GM23338 (cell line): ENCODE measurements at regions not wholly inside any gene's neighbourhood (a gene's known extent, or its start where the extent isn't known, plus 50 kb on each side); places are given as distances from the start of the nearest gene placed in this dataset.

Experiments used
- ATAC-seq: fragments of 200-7000 bp; cut with Tn5 transposase; 3 replicates; pipeline ENCODE4 v1.9.1; 2020
- DNase-seq: peaks from one replicate; pipeline ENCODE4 v3.0.0-alpha.2; 2015; ENCODE audit warnings: low spot score
- H2AFZ ChIP-seq: fragments of 200-600 bp; sonication (generic); 2 replicates; pipeline ENCODE4 v1.8.0; 2016; ENCODE audit warnings: antibody characterized with exemption, mild to moderate bottlenecking, moderate library complexity
- H3F3A ChIP-seq: fragments of 200-600 bp; sonication (generic); replicated peaks from 2 replicates; pipeline ENCODE4 v1.8.0; 2017; ENCODE audit warnings: antibody characterized with exemption, mixed run types, low read depth
- H3K27ac ChIP-seq: fragments of 200-600 bp; sonication (generic); 2 replicates; pipeline ENCODE4 v1.6.1; 2016; ENCODE audit warnings: low read depth
- H3K27me3 ChIP-seq: fragments of 200-600 bp; sonication (generic); 2 replicates; pipeline ENCODE4 v1.8.0; 2016; ENCODE audit warnings: mild to moderate bottlenecking, mixed run types, moderate library complexity; ENCODE audit not compliant: insufficient read depth
- H3K36me3 ChIP-seq: fragments of 200-600 bp; sonication (generic); 2 replicates; pipeline ENCODE4 v1.8.0; 2016; ENCODE audit warnings: mild to moderate bottlenecking; ENCODE audit not compliant: insufficient read depth
- H3K4me1 ChIP-seq: fragments of 200-600 bp; sonication (generic); 2 replicates; pipeline ENCODE4 v1.8.0; 2016; ENCODE audit warnings: mild to moderate bottlenecking, moderate library complexity; ENCODE audit not compliant: insufficient read depth
- H3K4me2 ChIP-seq: fragments of 200-600 bp; sonication (generic); 2 replicates; pipeline ENCODE4 v1.7.1; 2017; ENCODE audit warnings: mixed run types
- H3K4me3 ChIP-seq: fragments of 200-600 bp; sonication (generic); 2 replicates; pipeline ENCODE4 v1.6.1; 2016; ENCODE audit warnings: mixed run types
- H3K79me2 ChIP-seq: fragments of 200-600 bp; sonication (generic); replicated peaks from 2 replicates; pipeline ENCODE4 v1.8.0; 2017; ENCODE audit warnings: mild to moderate bottlenecking; ENCODE audit not compliant: insufficient read depth
- H3K9me2 ChIP-seq: fragments of 200-600 bp; sonication (generic); 2 replicates; pipeline ENCODE4 v1.8.0; 2017; ENCODE audit not compliant: insufficient read depth
- H4K20me1 ChIP-seq: fragments of 200-600 bp; sonication (generic); replicated peaks from 2 replicates; pipeline ENCODE4 v1.8.0; 2017; ENCODE audit warnings: mild to moderate bottlenecking; ENCODE audit not compliant: insufficient read depth
- H3K27ac Mint-ChIP-seq: 2 replicates; pipeline ENCODE4 v1.8.0; 2020; ENCODE audit warnings: inconsistent platforms, mild to moderate bottlenecking, moderate library complexity, mixed read lengths
- H3K27me3 Mint-ChIP-seq: 3 replicates; pipeline ENCODE4 v1.8.0; 2022; ENCODE audit warnings: low read depth, mild to moderate bottlenecking, moderate library complexity, mixed read lengths, inconsistent platforms; ENCODE audit not compliant: insufficient read depth, poor library complexity
- H3K36me3 Mint-ChIP-seq: 3 replicates; pipeline ENCODE4 v1.8.0; 2021; ENCODE audit warnings: low read depth, mild to moderate bottlenecking, inconsistent platforms, moderate library complexity, mixed read lengths
- H3K4me1 Mint-ChIP-seq: 3 replicates; pipeline ENCODE4 v1.8.0; 2020; ENCODE audit warnings: mild to moderate bottlenecking, inconsistent platforms, mixed read lengths
- H3K4me3 Mint-ChIP-seq: 3 replicates; pipeline ENCODE4 v1.8.0; 2021; ENCODE audit warnings: moderate library complexity, mild to moderate bottlenecking, inconsistent platforms, mixed read lengths
- H3K9me3 Mint-ChIP-seq: 3 replicates; pipeline ENCODE4 v1.8.0; 2020; ENCODE audit warnings: moderate library complexity, mild to moderate bottlenecking, inconsistent platforms, mixed read lengths
- EZH2 ChIP-seq: fragments of 200-600 bp; sonication (generic); IDR thresholded peaks from one replicate; pipeline ENCODE4 v1.8.0; 2017; ENCODE audit warnings: antibody characterized with exemption, mild to moderate bottlenecking, low read depth; ENCODE audit not compliant: unreplicated experiment
- EZH2phosphoT487 ChIP-seq: fragments of 200-600 bp; sonication (generic); IDR thresholded peaks from one replicate; pipeline ENCODE4 v1.8.1; 2018; ENCODE audit warnings: antibody characterized with exemption; ENCODE audit not compliant: unreplicated experiment
- JUNB ChIP-seq: IDR thresholded peaks from one replicate; pipeline ENCODE4 v1.6.1; 2016; ENCODE audit warnings: antibody characterized with exemption; ENCODE audit not compliant: unreplicated experiment
- NANOG ChIP-seq: IDR thresholded peaks from 2 replicates; pipeline ENCODE4 v1.6.1; 2016; ENCODE audit warnings: antibody characterized with exemption, borderline replicate concordance
- POLR2AphosphoS5 ChIP-seq: IDR thresholded peaks from 2 replicates; pipeline ENCODE4 v1.6.1; 2016; ENCODE audit warnings: antibody characterized with exemption, low read depth
- STAT1 ChIP-seq: IDR thresholded peaks from one replicate; pipeline ENCODE4 v1.6.1; 2016; ENCODE audit warnings: antibody characterized with exemption; ENCODE audit not compliant: unreplicated experiment
- ZNF114 ChIP-seq: fragments of 250-450 bp; sonication (Bioruptor Pico); IDR thresholded peaks from 2 replicates; pipeline ENCODE4 v1.5.0; 2020; ENCODE audit warnings: mild to moderate bottlenecking, moderate library complexity
- TF ChIP-seq, protein P1 (sequence below), 2 experiments: fragments of 200-600 bp in 1 of 2; sonication (generic) in 1 of 2; conservative IDR thresholded peaks; 2 replicates each; pipeline versions ENCODE4 v1.5.1 to v1.6.1; 2016 to 2017; ENCODE audit warnings: antibody characterized with exemption in 2 of 2, low read depth in 2 of 2, mild to moderate bottlenecking in 2 of 2, moderate library complexity in 1 of 2
- TF ChIP-seq, protein P2 (sequence below): IDR thresholded peaks from one replicate; pipeline ENCODE4 v1.6.1; 2018; ENCODE audit warnings: antibody characterized with exemption; ENCODE audit not compliant: unreplicated experiment
- TF ChIP-seq, protein P3 (sequence below): IDR thresholded peaks from 2 replicates; pipeline ENCODE4 v1.6.1; 2016; ENCODE audit warnings: antibody characterized with exemption
- TF ChIP-seq, protein P4 (sequence below): fragments of 250-450 bp; sonication (Bioruptor Pico); IDR thresholded peaks from 2 replicates; pipeline ENCODE4 v1.5.0; 2020; ENCODE audit warnings: mild to moderate bottlenecking, moderate library complexity

DNA sequence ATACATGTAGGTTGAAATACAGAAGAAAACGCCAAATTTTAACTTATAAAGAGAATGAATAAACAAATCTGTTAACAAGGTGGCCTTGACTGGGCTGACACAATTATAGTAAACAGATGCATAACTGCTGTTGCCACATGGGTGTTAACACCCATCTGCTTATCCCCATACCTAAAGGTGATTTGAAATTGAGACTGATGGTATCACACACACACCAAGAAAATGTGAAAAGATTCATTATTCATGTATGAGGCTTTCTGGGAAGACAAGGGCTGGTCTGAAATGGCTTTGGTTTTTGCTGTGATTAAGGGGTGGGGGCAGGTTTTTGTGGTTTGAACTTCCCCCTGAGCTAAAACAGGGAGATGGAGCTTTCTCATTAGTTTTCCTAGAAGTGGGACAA, 156.6 kb downstream of the SYT10 start (continued):
- TF ChIP-seq EZH2 (no peak), STAT1 (no peak), POLR2AphosphoS5 (no peak), NANOG (no peak)
- TF ChIP-seq, protein P1, sequence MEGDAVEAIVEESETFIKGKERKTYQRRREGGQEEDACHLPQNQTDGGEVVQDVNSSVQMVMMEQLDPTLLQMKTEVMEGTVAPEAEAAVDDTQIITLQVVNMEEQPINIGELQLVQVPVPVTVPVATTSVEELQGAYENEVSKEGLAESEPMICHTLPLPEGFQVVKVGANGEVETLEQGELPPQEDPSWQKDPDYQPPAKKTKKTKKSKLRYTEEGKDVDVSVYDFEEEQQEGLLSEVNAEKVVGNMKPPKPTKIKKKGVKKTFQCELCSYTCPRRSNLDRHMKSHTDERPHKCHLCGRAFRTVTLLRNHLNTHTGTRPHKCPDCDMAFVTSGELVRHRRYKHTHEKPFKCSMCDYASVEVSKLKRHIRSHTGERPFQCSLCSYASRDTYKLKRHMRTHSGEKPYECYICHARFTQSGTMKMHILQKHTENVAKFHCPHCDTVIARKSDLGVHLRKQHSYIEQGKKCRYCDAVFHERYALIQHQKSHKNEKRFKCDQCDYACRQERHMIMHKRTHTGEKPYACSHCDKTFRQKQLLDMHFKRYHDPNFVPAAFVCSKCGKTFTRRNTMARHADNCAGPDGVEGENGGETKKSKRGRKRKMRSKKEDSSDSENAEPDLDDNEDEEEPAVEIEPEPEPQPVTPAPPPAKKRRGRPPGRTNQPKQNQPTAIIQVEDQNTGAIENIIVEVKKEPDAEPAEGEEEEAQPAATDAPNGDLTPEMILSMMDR (conservative IDR thresholded peaks at IDR 0.05; ENCODE audit: low read depth in 2 of 2): no peak

DNA sequence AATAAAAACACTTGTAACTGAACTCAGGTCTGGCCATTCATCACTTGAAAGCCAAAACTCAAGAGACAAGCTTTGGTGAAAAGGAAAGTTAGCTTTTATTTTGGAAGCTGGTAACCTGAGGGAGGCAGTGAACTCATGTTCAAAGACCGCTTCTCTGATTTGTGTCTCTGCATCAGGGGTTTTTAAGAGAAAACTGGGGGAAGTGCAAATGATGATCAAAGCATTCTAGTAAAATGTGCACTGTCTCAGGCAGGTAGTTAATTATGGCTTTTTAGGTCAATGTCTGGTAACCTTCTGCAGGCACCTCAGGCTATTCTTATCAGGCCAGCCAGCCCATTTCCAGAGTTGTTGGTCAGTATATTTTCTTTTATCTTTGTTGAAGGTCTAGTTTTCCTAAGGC, 162.2 kb downstream of the SYT10 start:
- no peak for ATAC-seq
- Mint-ChIP-seq H3K9me3 (peaks cover 57% of the 10 kb centered on the region), H3K36me3 (peaks cover 38% of the 10 kb centered on the region)
- TF ChIP-seq NANOG: no peak
- no peak for TF ChIP-seq EZH2phosphoT487
- TF ChIP-seq, protein P2, sequence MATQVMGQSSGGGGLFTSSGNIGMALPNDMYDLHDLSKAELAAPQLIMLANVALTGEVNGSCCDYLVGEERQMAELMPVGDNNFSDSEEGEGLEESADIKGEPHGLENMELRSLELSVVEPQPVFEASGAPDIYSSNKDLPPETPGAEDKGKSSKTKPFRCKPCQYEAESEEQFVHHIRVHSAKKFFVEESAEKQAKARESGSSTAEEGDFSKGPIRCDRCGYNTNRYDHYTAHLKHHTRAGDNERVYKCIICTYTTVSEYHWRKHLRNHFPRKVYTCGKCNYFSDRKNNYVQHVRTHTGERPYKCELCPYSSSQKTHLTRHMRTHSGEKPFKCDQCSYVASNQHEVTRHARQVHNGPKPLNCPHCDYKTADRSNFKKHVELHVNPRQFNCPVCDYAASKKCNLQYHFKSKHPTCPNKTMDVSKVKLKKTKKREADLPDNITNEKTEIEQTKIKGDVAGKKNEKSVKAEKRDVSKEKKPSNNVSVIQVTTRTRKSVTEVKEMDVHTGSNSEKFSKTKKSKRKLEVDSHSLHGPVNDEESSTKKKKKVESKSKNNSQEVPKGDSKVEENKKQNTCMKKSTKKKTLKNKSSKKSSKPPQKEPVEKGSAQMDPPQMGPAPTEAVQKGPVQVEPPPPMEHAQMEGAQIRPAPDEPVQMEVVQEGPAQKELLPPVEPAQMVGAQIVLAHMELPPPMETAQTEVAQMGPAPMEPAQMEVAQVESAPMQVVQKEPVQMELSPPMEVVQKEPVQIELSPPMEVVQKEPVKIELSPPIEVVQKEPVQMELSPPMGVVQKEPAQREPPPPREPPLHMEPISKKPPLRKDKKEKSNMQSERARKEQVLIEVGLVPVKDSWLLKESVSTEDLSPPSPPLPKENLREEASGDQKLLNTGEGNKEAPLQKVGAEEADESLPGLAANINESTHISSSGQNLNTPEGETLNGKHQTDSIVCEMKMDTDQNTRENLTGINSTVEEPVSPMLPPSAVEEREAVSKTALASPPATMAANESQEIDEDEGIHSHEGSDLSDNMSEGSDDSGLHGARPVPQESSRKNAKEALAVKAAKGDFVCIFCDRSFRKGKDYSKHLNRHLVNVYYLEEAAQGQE: no peak
- no peak for TF ChIP-seq ZNF114 (CRISPR knock-in tag)
- TF ChIP-seq, protein P1 (conservative IDR thresholded peaks at IDR 0.05; ENCODE audit: low read depth in 2 of 2): no peak
- no peak for TF ChIP-seq JUNB
- TF ChIP-seq STAT1: no peak
- TF ChIP-seq, protein P3, sequence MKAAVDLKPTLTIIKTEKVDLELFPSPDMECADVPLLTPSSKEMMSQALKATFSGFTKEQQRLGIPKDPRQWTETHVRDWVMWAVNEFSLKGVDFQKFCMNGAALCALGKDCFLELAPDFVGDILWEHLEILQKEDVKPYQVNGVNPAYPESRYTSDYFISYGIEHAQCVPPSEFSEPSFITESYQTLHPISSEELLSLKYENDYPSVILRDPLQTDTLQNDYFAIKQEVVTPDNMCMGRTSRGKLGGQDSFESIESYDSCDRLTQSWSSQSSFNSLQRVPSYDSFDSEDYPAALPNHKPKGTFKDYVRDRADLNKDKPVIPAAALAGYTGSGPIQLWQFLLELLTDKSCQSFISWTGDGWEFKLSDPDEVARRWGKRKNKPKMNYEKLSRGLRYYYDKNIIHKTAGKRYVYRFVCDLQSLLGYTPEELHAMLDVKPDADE: no peak
- TF ChIP-seq, protein P4, sequence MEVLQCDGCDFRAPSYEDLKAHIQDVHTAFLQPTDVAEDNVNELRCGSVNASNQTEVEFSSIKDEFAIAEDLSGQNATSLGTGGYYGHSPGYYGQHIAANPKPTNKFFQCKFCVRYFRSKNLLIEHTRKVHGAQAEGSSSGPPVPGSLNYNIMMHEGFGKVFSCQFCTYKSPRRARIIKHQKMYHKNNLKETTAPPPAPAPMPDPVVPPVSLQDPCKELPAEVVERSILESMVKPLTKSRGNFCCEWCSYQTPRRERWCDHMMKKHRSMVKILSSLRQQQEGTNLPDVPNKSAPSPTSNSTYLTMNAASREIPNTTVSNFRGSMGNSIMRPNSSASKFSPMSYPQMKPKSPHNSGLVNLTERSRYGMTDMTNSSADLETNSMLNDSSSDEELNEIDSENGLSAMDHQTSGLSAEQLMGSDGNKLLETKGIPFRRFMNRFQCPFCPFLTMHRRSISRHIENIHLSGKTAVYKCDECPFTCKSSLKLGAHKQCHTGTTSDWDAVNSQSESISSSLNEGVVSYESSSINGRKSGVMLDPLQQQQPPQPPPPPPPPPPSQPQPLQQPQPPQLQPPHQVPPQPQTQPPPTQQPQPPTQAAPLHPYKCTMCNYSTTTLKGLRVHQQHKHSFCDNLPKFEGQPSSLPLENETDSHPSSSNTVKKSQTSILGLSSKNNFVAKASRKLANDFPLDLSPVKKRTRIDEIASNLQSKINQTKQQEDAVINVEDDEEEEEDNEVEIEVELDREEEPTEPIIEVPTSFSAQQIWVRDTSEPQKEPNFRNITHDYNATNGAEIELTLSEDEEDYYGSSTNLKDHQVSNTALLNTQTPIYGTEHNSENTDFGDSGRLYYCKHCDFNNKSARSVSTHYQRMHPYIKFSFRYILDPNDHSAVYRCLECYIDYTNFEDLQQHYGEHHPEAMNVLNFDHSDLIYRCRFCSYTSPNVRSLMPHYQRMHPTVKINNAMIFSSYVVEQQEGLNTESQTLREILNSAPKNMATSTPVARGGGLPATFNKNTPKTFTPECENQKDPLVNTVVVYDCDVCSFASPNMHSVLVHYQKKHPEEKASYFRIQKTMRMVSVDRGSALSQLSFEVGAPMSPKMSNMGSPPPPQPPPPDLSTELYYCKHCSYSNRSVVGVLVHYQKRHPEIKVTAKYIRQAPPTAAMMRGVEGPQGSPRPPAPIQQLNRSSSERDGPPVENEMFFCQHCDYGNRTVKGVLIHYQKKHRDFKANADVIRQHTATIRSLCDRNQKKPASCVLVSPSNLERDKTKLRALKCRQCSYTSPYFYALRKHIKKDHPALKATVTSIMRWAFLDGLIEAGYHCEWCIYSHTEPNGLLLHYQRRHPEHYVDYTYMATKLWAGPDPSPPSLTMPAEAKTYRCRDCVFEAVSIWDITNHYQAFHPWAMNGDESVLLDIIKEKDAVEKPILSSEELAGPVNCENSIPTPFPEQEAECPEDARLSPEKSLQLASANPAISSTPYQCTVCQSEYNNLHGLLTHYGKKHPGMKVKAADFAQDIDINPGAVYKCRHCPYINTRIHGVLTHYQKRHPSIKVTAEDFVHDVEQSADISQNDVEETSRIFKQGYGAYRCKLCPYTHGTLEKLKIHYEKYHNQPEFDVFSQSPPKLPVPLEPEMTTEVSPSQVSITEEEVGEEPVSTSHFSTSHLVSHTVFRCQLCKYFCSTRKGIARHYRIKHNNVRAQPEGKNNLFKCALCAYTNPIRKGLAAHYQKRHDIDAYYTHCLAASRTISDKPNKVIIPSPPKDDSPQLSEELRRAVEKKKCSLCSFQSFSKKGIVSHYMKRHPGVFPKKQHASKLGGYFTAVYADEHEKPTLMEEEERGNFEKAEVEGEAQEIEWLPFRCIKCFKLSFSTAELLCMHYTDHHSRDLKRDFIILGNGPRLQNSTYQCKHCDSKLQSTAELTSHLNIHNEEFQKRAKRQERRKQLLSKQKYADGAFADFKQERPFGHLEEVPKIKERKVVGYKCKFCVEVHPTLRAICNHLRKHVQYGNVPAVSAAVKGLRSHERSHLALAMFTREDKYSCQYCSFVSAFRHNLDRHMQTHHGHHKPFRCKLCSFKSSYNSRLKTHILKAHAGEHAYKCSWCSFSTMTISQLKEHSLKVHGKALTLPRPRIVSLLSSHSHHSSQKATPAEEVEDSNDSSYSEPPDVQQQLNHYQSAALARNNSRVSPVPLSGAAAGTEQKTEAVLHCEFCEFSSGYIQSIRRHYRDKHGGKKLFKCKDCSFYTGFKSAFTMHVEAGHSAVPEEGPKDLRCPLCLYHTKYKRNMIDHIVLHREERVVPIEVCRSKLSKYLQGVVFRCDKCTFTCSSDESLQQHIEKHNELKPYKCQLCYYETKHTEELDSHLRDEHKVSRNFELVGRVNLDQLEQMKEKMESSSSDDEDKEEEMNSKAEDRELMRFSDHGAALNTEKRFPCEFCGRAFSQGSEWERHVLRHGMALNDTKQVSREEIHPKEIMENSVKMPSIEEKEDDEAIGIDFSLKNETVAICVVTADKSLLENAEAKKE (CRISPR knock-in tag): no peak
- TF ChIP-seq POLR2AphosphoS5: no peak

More for the DNA sequence above, 162.2 kb downstream of the SYT10 start:
- H3K36me3 ChIP-seq: no peaks in the 10 kb centered on the region; the same call in 1 of the 2 replicates
- no peaks in the 10 kb centered on the region for H3F3A ChIP-seq
- no peaks in the 10 kb centered on the region for H3K4me1 Mint-ChIP-seq
- no peak overlapping the region for H3K4me2 ChIP-seq
- no peaks in the 10 kb centered on the region for H3K27me3 Mint-ChIP-seq
- no peaks in the 10 kb centered on the region for H3K27me3 ChIP-seq
- no peak overlapping the region for H3K27ac Mint-ChIP-seq
- no peaks in the 10 kb centered on the region for H3K79me2 ChIP-seq
- DNase-seq: no peak
- H3K4me3 Mint-ChIP-seq: no peak overlapping the region
- no peaks in the 10 kb centered on the region for H4K20me1 ChIP-seq
- no peak overlapping the region for H3K4me3 ChIP-seq
- H2AFZ ChIP-seq: no peak overlapping the region
- no peaks in the 10 kb centered on the region for H3K4me1 ChIP-seq
- H3K9me2 ChIP-seq: 0 out of 2 replicates have a peak, but pooled peaks cover 9% of the 10 kb centered on the region
- no peak overlapping the region for H3K27ac ChIP-seq
